NCI-H1436 (cell line): ENCODE measurements at regions not wholly inside any gene's neighbourhood (a gene's known extent, or its start where the extent isn't known, plus 50 kb on each side); places are given as distances from the start of the nearest gene placed in this dataset.

ENCODE experiments used
- DNase-seq: peaks from one replicate; lab custom pipeline; 2025; lab: John Stamatoyannopoulos, UW

DNA sequence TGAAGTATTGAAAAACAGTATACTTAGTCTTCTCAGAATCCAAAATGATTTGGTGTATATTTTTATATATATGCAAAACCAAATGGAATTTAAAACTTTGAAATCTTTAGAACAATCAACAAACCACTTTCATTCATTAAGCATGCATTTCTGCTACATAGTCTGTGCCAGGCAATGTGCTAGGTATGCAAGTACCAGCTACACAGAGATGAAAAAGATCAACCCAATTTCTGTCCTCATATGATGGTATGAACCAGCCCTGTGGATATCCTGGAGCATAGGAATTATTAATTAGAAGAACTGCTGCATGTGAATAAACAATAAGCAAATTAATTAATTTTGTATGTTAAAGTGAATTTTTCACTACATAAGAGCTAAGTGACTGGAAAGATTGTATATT is 51.2 kb upstream of the RTN4 start:
- DNase-seq = no peak

DNA sequence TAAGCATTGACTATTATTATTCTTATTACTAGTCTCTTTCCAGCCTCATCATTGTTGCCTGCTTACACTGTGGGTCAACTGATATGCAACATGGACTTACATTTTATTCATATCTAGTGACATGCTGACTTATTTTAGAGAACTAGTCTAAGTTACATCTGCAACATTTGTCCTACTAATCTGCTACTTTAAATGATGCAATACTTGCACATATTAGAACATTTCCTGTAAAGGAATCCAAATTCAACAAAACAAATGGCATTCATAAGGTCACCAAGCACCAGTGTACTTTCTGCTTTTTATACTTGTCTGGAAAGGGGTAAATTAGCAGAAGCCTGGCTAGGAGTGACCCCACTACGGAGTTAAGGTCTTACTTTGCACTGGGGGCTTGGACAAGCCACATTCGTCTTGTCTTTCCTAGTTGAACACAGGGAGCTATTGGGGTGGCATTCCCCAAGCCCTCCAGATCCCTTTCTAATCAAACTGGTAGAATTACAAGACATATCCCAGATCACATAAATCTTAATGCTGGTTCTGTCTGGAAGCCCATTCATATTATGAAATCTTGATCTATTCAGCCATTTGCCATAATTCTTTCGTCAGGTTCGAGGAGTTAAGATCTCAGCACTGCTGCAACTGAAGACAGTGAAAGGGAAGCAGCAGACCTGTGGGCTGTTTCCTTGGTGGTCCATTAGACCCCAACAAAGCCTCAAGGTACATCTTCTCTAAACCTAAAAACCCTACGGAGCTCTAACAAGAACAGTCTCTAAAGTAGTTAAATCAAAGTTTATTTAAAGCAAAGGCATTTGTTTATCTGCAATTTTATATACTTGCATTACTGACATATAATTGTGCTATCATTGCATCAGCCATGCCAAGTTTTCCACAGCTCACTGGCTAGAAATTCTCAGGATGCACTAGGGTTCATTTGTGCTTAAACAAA is 49.9 kb upstream of the RTN4 start:
- DNase-seq = no peak
